ENCODE measurements at regions not wholly inside any gene's neighbourhood (a gene's known extent, or its start where the extent isn't known, plus 50 kb on each side); places are given as distances from the start of the nearest gene placed in this dataset.

DNA sequence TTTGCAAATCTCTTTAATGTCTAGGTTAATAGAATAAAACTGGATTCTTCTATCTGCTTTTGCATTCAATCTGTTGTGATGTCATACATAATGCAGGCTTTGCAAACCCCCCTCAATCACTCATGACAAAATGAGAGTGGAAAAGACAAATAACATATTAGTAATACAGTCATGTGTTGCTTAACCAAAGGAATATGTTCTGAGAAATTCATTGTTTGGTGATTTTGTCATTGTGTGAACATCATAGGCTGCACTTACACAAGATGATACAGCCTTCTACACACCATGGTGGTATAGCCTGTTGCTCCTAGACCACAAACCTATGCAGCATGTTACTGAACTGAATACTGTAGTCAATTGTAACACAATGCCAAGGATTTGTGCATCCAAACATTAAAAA, 87.3 kb upstream of the SEC61G start:
- TF ChIP-seq, protein P1, sequence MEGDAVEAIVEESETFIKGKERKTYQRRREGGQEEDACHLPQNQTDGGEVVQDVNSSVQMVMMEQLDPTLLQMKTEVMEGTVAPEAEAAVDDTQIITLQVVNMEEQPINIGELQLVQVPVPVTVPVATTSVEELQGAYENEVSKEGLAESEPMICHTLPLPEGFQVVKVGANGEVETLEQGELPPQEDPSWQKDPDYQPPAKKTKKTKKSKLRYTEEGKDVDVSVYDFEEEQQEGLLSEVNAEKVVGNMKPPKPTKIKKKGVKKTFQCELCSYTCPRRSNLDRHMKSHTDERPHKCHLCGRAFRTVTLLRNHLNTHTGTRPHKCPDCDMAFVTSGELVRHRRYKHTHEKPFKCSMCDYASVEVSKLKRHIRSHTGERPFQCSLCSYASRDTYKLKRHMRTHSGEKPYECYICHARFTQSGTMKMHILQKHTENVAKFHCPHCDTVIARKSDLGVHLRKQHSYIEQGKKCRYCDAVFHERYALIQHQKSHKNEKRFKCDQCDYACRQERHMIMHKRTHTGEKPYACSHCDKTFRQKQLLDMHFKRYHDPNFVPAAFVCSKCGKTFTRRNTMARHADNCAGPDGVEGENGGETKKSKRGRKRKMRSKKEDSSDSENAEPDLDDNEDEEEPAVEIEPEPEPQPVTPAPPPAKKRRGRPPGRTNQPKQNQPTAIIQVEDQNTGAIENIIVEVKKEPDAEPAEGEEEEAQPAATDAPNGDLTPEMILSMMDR (conservative IDR thresholded peaks at IDR 0.05) = no peak
- no peak overlapping the region for H3K27ac ChIP-seq

DNA sequence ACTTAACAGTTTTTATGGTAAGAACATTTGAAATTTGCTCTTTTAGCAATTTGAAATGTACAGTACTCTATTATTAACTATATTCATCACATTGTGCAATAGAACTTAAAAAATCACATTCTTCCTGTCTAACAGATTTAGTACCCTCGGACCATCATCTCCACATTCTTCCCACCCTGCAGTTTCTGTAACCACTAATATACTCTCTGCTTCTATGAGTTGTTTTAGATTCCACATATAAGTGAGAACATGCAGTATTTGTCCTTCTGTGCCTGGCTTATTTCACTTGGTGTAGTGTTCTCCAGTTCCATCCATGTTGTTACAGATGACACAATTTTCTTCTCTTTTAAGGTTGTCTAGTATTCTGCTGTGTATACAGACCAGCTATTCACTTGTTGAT, 88.9 kb upstream of the SEC61G start:
- TF ChIP-seq, protein P1 (conservative IDR thresholded peaks at IDR 0.05) = no peak
- no peak overlapping the region for H3K27ac ChIP-seq

DNA sequence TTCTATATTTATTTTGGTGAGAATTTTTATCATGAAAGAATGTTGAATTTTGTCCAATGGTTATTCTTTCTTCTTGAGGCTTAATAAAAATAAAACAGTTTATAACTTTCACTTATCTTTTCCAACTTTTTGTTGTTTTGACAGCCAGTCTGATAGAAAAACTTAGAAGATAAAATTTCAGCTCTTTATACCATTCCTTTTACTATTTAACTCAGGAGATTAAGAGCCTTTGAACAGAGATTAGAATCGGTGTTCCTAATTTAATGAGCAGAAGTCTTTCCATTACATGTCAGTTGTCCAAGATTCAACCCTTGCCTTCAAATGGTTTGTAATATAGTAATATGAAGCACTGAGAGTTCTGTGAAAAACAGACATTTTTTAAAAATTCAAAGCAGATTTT, 97.8 kb upstream of the SEC61G start:
- TF ChIP-seq, protein P1 (conservative IDR thresholded peaks at IDR 0.05) = no peak
- H3K27ac ChIP-seq = no peak overlapping the region

DNA sequence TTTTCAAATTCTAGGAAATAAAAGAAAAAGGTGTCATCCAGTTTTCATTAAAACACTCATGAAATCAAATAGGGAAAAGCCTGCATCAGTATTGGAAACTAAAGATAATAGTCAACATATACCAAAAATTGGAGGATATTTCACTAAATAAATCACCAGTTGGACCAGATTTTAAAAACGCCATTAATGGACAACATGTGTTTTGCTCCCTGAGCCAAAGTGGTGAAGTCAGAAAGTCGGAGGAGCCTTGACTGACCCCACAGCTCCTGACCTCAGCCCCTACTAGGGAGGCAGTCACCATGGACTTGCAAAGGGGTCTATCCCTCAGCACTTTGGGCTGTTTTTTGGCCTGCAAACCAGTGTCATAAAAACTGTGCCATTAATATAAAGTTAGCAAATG, 98.3 kb upstream of the SEC61G start:
- H3K27ac ChIP-seq = no peak overlapping the region
- TF ChIP-seq, protein P1 (conservative IDR thresholded peaks at IDR 0.05) = no peak

DNA sequence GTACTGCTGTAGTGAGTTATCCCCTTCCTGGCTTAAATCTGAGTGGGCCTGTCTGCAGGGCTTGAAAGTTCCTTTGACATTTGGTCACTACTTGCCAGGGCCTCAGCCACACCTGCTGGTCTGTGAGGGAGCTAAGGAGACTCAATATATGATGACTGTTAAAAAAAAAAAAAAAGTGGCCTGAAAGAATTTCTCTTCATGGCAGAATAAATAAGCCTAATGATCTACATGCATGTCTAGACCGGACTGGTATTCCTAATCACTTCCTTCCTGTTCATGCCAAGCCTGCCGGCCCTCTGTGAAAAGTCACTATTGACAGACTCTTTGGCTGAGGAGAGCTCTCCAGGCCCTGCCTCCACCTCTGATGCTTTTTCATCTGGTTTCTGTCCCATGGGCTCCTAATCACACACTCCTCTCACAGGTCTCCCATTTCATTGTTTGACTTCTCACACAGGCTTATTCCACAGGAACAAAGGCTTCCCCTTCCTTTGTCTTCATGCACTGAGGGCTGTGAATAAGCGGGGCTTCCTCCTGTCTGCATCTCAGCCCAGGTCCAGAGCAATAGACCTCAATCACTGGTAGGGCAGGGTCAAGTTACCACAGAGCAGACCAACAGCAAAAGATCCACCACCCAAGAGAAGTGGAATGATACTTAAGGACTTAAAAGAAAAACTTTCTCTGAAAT, 99.1 kb upstream of the SEC61G start:
- TF ChIP-seq, protein P1 (conservative IDR thresholded peaks at IDR 0.05) = no peak

GRCh38 chr7:54859066-54859465, 100.1 kb upstream of the SEC61G start:
- no peak overlapping the region for H3K27ac ChIP-seq

More for the DNA sequence above, 99.1 kb upstream of the SEC61G start:
- no peak overlapping the region for H3K27ac ChIP-seq

DNA sequence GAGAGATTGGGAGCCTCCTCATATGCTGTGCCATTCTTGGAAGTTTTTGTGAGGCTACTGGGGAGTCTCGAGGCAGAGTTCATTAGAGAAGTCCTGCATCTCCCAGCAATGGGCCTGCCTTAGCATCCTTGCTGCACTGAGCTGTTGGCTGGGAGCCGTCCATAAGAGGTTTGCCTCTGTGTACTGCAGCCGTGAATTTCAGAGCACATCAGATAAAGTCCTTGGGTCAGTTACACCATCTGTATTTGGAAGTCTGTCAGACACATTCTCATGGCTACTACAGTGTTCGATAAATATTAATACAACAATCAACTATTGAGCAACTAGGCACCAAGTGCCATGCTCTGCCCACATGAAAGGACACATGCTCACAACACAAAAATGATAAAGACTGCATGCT, 100.5 kb upstream of the SEC61G start:
- TF ChIP-seq, protein P1 (conservative IDR thresholded peaks at IDR 0.05) = no peak
- no peak overlapping the region for H3K27ac ChIP-seq

More at GRCh38 chr7:54859066-54859465, 100.1 kb upstream of the SEC61G start:
- TF ChIP-seq, protein P1 (conservative IDR thresholded peaks at IDR 0.05) = no peak

Data from VCaP (cell line).